Trophoblast cell (in vitro differentiated cells and primary cell): ENCODE measurements at regions not wholly inside any gene's neighbourhood (a gene's known extent, or its start where the extent isn't known, plus 50 kb on each side); places are given as distances from the start of the nearest gene placed in this dataset.

Experiments
- DNase-seq, 2 donors: peaks; one replicate each; pipeline ENCODE4 v3.0.0-alpha.2; 2016
- H2AFZ ChIP-seq: 2 replicates; pipeline ENCODE4 v1.6.1; 2013; ENCODE audit warnings: low read length, moderate library complexity, mild to moderate bottlenecking; ENCODE audit not compliant: insufficient read depth, poor library complexity
- H2AK5ac ChIP-seq: 2 replicates; pipeline ENCODE4 v1.6.1; 2013; ENCODE audit warnings: mild to moderate bottlenecking, low read length
- H2BK120ac ChIP-seq: 2 replicates; pipeline ENCODE4 v1.6.1; 2013; ENCODE audit warnings: low read length, mild to moderate bottlenecking, moderate library complexity; ENCODE audit not compliant: insufficient read depth, poor library complexity
- H2BK12ac ChIP-seq: 2 replicates; pipeline ENCODE4 v1.6.1; 2013; ENCODE audit warnings: mild to moderate bottlenecking, low read length, moderate library complexity
- H2BK5ac ChIP-seq: 2 replicates; pipeline ENCODE4 v1.6.1; 2013; ENCODE audit warnings: low read length, low read depth, moderate library complexity, mild to moderate bottlenecking; ENCODE audit not compliant: poor library complexity
- H3K14ac ChIP-seq: 2 replicates; pipeline ENCODE4 v1.6.1; 2013; ENCODE audit warnings: mild to moderate bottlenecking, low read length
- H3K18ac ChIP-seq: 2 replicates; pipeline ENCODE4 v1.6.1; 2013; ENCODE audit warnings: mild to moderate bottlenecking, low read length
- H3K23ac ChIP-seq: 2 replicates; pipeline ENCODE4 v1.6.1; 2013; ENCODE audit warnings: low read length
- H3K27ac ChIP-seq: 2 replicates; pipeline ENCODE4 v1.5.1; 2013; ENCODE audit warnings: low read depth, mild to moderate bottlenecking, inconsistent platforms, low read length, moderate library complexity
- H3K27me3 ChIP-seq: 2 replicates; pipeline ENCODE4 v1.6.1; 2013; ENCODE audit warnings: inconsistent platforms, mild to moderate bottlenecking, low read length, moderate library complexity; ENCODE audit not compliant: insufficient read depth
- H3K36me3 ChIP-seq, 2 experiments: 1 replicate in 1 of 2; 2 replicates in 1 of 2; pipeline ENCODE4 v1.6.1; 2013; ENCODE audit warnings: low read length in 2 of 2, mild to moderate bottlenecking in 2 of 2, moderate library complexity in 1 of 2; ENCODE audit not compliant: insufficient read depth in 2 of 2, control insufficient read depth in 1 of 2
- H3K4ac ChIP-seq: 2 replicates; pipeline ENCODE4 v1.6.1; 2013; ENCODE audit warnings: low read depth, mild to moderate bottlenecking, low read length, moderate library complexity
- H3K4me1 ChIP-seq, 2 experiments: 1 replicate in 1 of 2; 2 replicates in 1 of 2; pipeline ENCODE4 v1.6.1; 2013; ENCODE audit warnings: low read length in 2 of 2, mild to moderate bottlenecking in 2 of 2, moderate library complexity in 1 of 2; ENCODE audit not compliant: insufficient read depth in 2 of 2, control insufficient read depth in 1 of 2
- H3K4me2 ChIP-seq: 2 replicates; pipeline ENCODE4 v1.6.1; 2013; ENCODE audit warnings: inconsistent platforms, mild to moderate bottlenecking, low read length, moderate library complexity
- H3K4me3 ChIP-seq: 2 replicates; pipeline ENCODE4 v1.5.1; 2013; ENCODE audit warnings: mild to moderate bottlenecking, low read depth, low read length, inconsistent platforms
- H3K79me1 ChIP-seq: one replicate; pipeline ENCODE4 v1.6.1; 2013; ENCODE audit warnings: low read length
- H3K79me2 ChIP-seq: 2 replicates; pipeline ENCODE4 v1.6.1; 2013; ENCODE audit warnings: low read length, mild to moderate bottlenecking; ENCODE audit not compliant: control insufficient read depth, insufficient read depth, poor library complexity
- H3K9ac ChIP-seq: 2 replicates; pipeline ENCODE4 v1.6.1; 2013; ENCODE audit warnings: mild to moderate bottlenecking, low read length
- H3K9me3 ChIP-seq: 2 replicates; pipeline ENCODE4 v1.6.1; 2013; ENCODE audit warnings: low read depth, mild to moderate bottlenecking, control low read depth, inconsistent platforms, low read length; ENCODE audit not compliant: insufficient read depth
- H4K12ac ChIP-seq: 2 replicates; pipeline ENCODE4 v1.6.1; 2013; ENCODE audit warnings: low read depth, mild to moderate bottlenecking, low read length, moderate library complexity
- H4K8ac ChIP-seq: 2 replicates; pipeline ENCODE4 v1.6.1; 2013; ENCODE audit warnings: low read depth, mild to moderate bottlenecking, low read length, moderate library complexity
- H4K91ac ChIP-seq: one replicate; pipeline ENCODE4 v1.6.1; 2013; ENCODE audit warnings: low read depth, mild to moderate bottlenecking, low read length, moderate library complexity
- WGBS: extraction: QIAGEN DNeasy Blood & Tissue Kit; methylation state at CpG from one replicate; pipeline ENCODE4 v1.1.7; 2013; ENCODE audit warnings: missing lambda C conversion rate; ENCODE audit not compliant: insufficient read length, insufficient coverage; ENCODE audit errors: extremely low coverage; 5-methylcytosine and 5-hydroxymethylcytosine counted together

DNA sequence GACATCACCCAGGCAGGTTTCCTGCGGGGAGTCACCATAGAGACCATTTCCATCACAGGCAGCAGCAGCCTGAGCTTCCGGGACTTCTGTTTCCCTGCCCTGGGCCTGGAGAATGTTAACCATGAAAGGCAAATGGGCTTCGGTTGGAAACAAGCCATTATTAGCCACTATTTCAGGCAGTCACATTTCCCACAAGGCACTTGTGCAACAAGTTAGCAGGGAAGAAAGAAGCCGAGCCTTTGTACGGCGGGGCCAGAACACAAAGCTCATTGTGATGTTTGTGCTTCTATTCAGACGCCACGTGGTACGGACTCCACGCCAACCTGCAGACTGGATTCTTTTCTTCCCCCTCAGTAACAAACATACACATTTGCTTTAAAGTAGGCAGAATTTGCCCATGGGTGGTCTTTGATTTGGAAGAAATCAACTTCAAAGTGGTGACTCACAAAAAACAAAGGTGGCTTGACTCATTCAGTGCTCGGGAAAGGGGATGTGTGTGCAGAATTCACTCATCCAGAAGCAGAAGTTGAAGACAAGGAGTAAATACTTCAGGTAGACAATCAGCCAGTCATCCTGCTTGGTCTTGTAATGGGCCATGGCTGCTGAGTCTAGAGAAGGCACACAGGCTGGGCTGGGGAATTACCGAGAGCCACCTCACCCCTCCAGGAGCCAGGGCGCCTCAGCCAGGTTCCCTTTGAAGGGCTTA lies 154.2 kb upstream of the PRMT8 start:
- no peaks in the 10 kb centered on the region for H3K27me3 ChIP-seq
- no peak overlapping the region for H2BK5ac ChIP-seq
- no peak overlapping the region for H2AK5ac ChIP-seq
- H3K14ac ChIP-seq, result no peak overlapping the region
- no CpG with 5 or more reads among the region's 13 CpGs for WGBS
- H3K23ac ChIP-seq, result no peak overlapping the region
- no peak overlapping the region for H2BK120ac ChIP-seq
- H3K79me1 ChIP-seq, result no peaks in the 10 kb centered on the region
- no peak overlapping the region for H4K91ac ChIP-seq
- H3K18ac ChIP-seq, result no peak overlapping the region
- H3K9me3 ChIP-seq, result no peaks in the 10 kb centered on the region
- no peaks in the 10 kb centered on the region for H3K79me2 ChIP-seq
- H3K4me2 ChIP-seq, result no peak overlapping the region
- no peak overlapping the region for H2AFZ ChIP-seq
- H2BK12ac ChIP-seq, result no peak overlapping the region
- DNase-seq, result no peak
- H3K4ac ChIP-seq, result no peak overlapping the region
- no peak overlapping the region for H4K8ac ChIP-seq
- no peak overlapping the region for H3K27ac ChIP-seq
- H3K9ac ChIP-seq, result no peak overlapping the region
- H3K4me1 ChIP-seq, result no peaks in the 10 kb centered on the region
- no peak overlapping the region for H3K4me3 ChIP-seq
- H3K36me3 ChIP-seq, result no peaks in the 10 kb centered on the region
- no peak overlapping the region for H4K12ac ChIP-seq

DNA sequence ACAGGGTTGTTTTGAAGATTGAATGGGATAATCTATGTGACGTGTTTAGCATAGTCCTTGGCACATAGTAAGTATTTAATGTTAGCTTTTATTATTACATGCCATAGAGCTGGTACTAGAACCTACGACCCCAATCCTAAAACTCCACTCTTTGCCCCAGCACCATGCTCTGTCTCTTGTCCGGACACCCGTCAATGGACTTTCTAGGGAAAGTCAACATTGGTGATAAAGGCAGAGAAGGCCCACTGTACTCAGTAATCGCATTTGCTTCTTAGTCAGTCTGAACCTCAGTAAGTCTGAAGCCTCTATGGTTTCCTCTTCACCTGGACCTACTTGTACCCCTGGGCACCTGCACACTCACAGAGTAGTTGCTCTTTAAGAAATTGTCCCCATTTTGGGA lies 153.1 kb upstream of the PRMT8 start:
- no peaks in the 10 kb centered on the region for H3K4me1 ChIP-seq
- H4K12ac ChIP-seq, result no peak overlapping the region
- no peak overlapping the region for H2BK120ac ChIP-seq
- no peak overlapping the region for H3K23ac ChIP-seq
- H3K4ac ChIP-seq, result no peak overlapping the region
- H3K14ac ChIP-seq, result no peak overlapping the region
- H2BK12ac ChIP-seq, result no peak overlapping the region
- H3K4me2 ChIP-seq, result no peak overlapping the region
- H3K9me3 ChIP-seq, result no peaks in the 10 kb centered on the region
- no peak overlapping the region for H3K18ac ChIP-seq
- H4K91ac ChIP-seq, result no peak overlapping the region
- no peak overlapping the region for H2AK5ac ChIP-seq
- no peaks in the 10 kb centered on the region for H3K79me1 ChIP-seq
- no peaks in the 10 kb centered on the region for H3K36me3 ChIP-seq
- no peak overlapping the region for H3K27ac ChIP-seq
- no peaks in the 10 kb centered on the region for H3K27me3 ChIP-seq
- H3K4me3 ChIP-seq, result no peak overlapping the region
- DNase-seq, result no peak
- H2BK5ac ChIP-seq, result no peak overlapping the region
- no peak overlapping the region for H4K8ac ChIP-seq
- H3K79me2 ChIP-seq, result no peaks in the 10 kb centered on the region
- no CpG with 5 or more reads among the region's 5 CpGs for WGBS
- H2AFZ ChIP-seq, result no peak overlapping the region
- H3K9ac ChIP-seq, result no peak overlapping the region

DNA sequence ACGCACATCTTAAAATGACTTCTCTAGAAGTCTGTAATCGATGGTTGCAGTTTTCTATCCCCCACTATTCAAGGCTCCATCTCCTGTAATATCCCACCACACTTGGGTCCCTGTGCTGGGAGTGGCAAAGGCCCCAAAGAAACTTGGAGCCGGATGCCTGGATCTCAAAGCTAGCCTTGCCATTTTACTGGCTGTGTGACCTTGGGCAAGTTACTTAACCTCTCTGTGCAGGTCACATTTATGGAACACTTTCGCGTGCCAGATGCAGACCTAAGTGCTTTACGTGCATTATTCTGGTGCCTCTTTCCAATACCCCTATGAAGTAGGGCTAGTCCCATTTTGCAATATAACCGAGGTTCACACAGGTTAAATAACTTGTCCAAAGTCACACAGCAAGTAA lies 151.8 kb upstream of the PRMT8 start:
- H4K8ac ChIP-seq, result no peak overlapping the region
- no peak overlapping the region for H3K4me2 ChIP-seq
- no peak overlapping the region for H3K4ac ChIP-seq
- H2BK120ac ChIP-seq, result no peak overlapping the region
- no peak overlapping the region for H2BK12ac ChIP-seq
- H3K36me3 ChIP-seq, result no peaks in the 10 kb centered on the region
- no peak overlapping the region for H2BK5ac ChIP-seq
- H3K4me1 ChIP-seq, result no peaks in the 10 kb centered on the region
- no peak overlapping the region for H3K4me3 ChIP-seq
- no CpG with 5 or more reads among the region's 7 CpGs for WGBS
- no peaks in the 10 kb centered on the region for H3K27me3 ChIP-seq
- H3K18ac ChIP-seq, result no peak overlapping the region
- H2AFZ ChIP-seq, result no peak overlapping the region
- H3K79me1 ChIP-seq, result no peaks in the 10 kb centered on the region
- H4K91ac ChIP-seq, result no peak overlapping the region
- H3K9ac ChIP-seq, result no peak overlapping the region
- H3K9me3 ChIP-seq, result no peaks in the 10 kb centered on the region
- H3K23ac ChIP-seq, result no peak overlapping the region
- no peaks in the 10 kb centered on the region for H3K79me2 ChIP-seq
- H3K14ac ChIP-seq, result no peak overlapping the region
- DNase-seq, result no peak
- no peak overlapping the region for H3K27ac ChIP-seq
- H2AK5ac ChIP-seq, result no peak overlapping the region
- H4K12ac ChIP-seq, result no peak overlapping the region

GRCh38 chr12:3341594-3341993 lies 149.4 kb upstream of the PRMT8 start:
- H3K23ac ChIP-seq, result no peak overlapping the region
- no peaks in the 10 kb centered on the region for H3K27me3 ChIP-seq
- H3K4me3 ChIP-seq, result no peak overlapping the region
- no peak overlapping the region for H3K9ac ChIP-seq
- WGBS, result no CpG with 5 or more reads among the region's 4 CpGs
- no peak for DNase-seq
- H3K4me2 ChIP-seq, result no peak overlapping the region
- H3K4me1 ChIP-seq, result no peaks in the 10 kb centered on the region
- no peak overlapping the region for H3K18ac ChIP-seq
- H4K8ac ChIP-seq, result no peak overlapping the region
- no peak overlapping the region for H2BK5ac ChIP-seq
- no peak overlapping the region for H2BK120ac ChIP-seq
- H4K91ac ChIP-seq, result no peak overlapping the region
- H2AK5ac ChIP-seq, result no peak overlapping the region
- no peak overlapping the region for H2AFZ ChIP-seq
- no peaks in the 10 kb centered on the region for H3K79me2 ChIP-seq
- H4K12ac ChIP-seq, result no peak overlapping the region
- no peak overlapping the region for H3K4ac ChIP-seq
- no peaks in the 10 kb centered on the region for H3K36me3 ChIP-seq
- no peaks in the 10 kb centered on the region for H3K79me1 ChIP-seq
- H3K14ac ChIP-seq, result no peak overlapping the region
- H3K9me3 ChIP-seq, result no peaks in the 10 kb centered on the region
- no peak overlapping the region for H3K27ac ChIP-seq
- no peak overlapping the region for H2BK12ac ChIP-seq
